SU-DHL-6 (cell line): ENCODE measurements at regions not wholly inside any gene's neighbourhood (a gene's known extent, or its start where the extent isn't known, plus 50 kb on each side); places are given as distances from the start of the nearest gene placed in this dataset.

Source experiments
- EZH2phosphoT487 ChIP-seq: fragments of 200-600 bp; sonication (generic), shearing (Covaris generic); conservative IDR thresholded peaks from 2 replicates; pipeline ENCODE4 v1.6.1; 2018; ENCODE audit warnings: mild to moderate bottlenecking, antibody characterized with exemption, low read length, moderate library complexity, mixed read lengths
- TF ChIP-seq, protein P1 (sequence below): fragments of 200-600 bp; sonication (generic); IDR thresholded peaks from one replicate; pipeline ENCODE4 v1.5.1; 2017; ENCODE audit warnings: antibody characterized with exemption, mild to moderate bottlenecking, low read length, moderate library complexity; ENCODE audit not compliant: insufficient read depth, poor library complexity, severe bottlenecking

- TF ChIP-seq, protein P1, sequence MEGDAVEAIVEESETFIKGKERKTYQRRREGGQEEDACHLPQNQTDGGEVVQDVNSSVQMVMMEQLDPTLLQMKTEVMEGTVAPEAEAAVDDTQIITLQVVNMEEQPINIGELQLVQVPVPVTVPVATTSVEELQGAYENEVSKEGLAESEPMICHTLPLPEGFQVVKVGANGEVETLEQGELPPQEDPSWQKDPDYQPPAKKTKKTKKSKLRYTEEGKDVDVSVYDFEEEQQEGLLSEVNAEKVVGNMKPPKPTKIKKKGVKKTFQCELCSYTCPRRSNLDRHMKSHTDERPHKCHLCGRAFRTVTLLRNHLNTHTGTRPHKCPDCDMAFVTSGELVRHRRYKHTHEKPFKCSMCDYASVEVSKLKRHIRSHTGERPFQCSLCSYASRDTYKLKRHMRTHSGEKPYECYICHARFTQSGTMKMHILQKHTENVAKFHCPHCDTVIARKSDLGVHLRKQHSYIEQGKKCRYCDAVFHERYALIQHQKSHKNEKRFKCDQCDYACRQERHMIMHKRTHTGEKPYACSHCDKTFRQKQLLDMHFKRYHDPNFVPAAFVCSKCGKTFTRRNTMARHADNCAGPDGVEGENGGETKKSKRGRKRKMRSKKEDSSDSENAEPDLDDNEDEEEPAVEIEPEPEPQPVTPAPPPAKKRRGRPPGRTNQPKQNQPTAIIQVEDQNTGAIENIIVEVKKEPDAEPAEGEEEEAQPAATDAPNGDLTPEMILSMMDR, result no peak
- no peak for TF ChIP-seq EZH2phosphoT487
Observed at GRCh38 chr11:25908726-25909125, 423.2 kb upstream of the ANO3 start.
